Astrocyte of the hippocampus (primary cell): ENCODE measurements at regions not wholly inside any gene's neighbourhood (a gene's known extent, or its start where the extent isn't known, plus 50 kb on each side); places are given as distances from the start of the nearest gene placed in this dataset.

ENCODE experiments used
- DNase-seq: peaks from one replicate; pipeline ENCODE4 v3.0.0; 2011; ENCODE audit warnings: low read depth, low spot score

DNA sequence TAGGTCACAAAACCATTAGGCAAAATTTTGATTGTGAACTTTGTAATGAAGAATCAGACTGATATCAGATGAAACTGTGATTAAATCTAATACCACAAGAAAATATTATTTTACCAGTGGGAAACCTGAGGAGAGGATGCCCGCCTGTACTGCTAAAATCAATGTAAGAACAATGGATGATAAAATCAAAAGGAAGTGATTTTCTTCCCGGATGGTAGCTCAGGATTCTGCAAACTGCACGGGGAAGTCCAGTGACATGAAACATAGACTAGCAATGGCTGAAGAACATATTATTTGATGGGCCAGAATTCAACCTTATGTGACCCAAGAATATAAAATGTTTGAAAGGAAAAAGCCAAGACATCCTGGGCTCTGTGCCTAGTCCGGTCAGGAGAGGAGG is 974.9 kb downstream of the PCDH18 start:
- no peak for DNase-seq

DNA sequence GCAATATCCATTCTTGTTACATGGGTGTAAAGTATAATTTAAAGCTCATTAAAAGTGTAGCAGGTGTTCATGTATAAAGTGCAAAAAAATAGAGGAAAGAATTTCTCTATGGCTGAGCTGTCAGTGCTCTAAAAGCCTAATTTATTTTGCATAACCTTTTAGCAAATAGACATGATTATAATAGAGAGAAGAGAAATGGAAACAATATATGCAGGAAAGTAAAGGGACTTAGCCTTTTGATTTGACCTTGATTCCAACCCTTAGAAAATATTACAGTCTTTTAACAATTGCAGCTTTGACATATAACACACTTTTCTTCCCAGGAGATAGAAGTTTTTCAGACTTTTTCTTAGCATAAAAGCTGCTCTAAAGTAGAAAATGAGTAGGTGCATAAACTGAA is 978.3 kb downstream of the PCDH18 start:
- DNase-seq: no peak

DNA sequence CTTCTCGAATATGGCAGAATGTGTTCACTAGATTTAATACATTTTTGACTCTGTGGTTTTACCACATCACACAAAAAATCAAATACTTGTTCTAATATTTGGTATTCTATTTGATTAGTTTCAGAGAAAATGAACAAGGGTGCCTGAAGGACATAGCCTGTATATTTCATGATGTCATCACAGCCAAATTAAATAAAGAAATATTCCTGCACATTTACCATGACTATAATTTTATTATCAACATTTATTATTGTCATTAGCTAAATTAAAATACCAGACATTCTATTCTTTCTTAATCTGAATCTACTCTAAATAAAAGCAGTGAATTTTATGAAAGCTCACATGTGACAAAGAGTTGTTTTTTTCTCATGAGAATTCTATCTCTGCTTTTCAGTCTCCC is 980.5 kb downstream of the PCDH18 start:
- DNase-seq: no peak

DNA sequence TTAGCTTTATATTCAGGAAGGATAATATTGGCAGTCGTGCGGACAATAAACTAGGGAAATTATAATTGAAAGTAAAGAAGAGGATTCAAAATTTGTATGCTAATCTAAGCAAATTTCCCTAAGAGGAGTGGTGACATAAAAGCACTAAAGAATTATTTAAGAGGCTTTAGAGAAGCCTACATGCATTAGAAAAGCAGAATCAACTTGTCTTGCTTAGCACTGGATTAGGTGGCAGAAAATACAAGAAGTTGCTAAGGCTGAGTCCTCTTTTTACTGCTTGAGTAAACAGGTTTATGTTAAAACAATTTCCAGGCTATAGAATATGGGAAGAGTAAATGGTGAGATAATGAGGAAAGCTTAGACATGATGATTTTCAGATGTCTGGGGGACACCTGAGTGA is 991.5 kb downstream of the PCDH18 start:
- no peak for DNase-seq

DNA sequence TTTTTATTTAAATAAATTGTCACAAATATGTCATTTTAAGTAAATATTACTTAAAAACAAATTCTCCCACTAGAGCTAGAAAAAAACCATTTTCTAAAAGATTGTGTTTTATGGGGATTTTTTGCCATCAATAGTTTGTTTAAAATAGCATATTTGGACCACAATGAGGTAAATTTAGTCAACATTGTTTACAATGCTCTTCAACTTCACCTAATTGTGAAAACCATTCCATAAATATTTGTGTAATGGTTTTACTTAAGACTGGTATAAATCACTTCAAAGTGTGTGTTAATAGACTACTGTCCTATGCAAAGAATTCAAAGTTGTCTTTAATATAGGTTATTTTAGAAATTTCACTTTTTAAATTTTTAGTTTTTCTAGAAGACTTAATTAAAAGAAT is 1004.2 kb downstream of the PCDH18 start:
- DNase-seq: no peak

DNA sequence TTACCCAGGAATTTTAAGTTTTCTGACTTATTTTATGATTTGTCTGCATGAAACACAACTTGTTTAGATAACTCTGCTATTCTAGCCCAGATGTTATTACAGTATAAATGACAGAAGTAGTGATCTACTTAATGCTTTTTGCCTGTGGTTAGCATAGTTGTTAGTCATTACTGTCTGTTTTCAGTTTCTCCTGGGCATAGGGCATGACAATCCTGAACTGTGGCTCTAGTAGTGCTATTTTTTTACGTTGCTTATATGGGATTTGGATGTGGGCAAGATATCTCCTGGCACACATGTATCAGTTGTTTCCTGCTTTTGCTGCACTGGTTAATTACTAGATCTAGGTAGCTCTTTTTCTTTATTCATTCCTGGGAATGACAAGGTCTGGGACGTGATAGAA is 1005.8 kb downstream of the PCDH18 start:
- DNase-seq: peak; percentile 9

DNA sequence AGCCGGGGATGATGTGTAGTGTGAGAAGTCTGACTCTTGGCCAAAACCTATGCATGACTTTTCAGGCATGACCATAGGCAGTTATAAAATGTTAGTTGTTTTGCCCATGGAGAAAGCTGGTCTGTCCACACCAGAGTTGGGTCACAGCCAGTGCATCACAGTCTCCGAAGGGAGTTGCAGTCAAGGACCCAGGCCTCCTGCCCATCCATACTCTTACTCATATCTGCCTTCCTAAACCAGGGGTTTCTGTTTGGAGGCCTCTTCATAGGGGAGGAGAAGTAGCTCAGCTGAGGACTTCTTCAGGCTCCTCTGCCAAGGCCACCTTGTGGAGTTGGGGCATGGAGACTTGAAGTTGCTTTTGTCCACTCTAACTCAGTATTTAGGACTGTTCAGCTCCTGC is 1008.3 kb downstream of the PCDH18 start:
- DNase-seq: no peak

DNA sequence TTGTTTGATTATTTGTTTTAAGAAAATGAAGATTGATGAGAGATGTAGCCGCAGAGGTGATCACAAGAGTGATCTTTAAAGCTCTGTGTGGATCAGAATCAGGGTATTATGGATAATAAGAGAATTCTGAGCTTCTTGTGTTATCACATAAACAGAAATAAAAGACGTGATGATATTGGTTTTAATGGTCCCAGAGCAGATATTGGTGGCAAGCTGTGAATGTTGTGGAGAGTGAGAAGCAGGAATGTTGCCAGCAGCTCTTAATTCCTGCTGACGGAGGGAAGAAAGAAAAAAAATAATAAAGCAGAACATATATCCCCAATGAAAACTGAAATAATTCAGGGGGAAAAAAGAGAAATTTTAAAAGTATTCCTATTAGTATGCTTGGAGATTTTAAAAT is 1015.9 kb downstream of the PCDH18 start:
- DNase-seq: no peak

DNA sequence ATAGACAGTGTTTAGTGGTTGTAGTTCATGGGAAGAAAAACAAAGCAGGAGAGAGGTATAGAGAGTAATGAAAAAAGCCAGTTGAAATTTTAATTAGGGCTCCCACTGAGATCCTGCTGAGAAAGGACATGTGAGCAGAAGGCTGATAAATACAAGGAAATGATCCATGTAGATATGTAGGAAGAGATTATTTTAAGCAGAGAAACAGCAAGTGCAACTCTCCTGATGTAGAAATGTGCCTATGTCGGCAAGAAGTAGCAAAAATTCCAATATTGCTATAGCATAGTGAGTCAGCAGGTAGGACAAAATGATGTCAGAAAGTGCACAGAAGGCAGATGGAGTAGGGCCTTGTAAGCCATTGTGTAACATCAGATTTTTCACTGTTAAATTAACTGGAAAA is 1027.3 kb downstream of the PCDH18 start:
- DNase-seq: no peak

DNA sequence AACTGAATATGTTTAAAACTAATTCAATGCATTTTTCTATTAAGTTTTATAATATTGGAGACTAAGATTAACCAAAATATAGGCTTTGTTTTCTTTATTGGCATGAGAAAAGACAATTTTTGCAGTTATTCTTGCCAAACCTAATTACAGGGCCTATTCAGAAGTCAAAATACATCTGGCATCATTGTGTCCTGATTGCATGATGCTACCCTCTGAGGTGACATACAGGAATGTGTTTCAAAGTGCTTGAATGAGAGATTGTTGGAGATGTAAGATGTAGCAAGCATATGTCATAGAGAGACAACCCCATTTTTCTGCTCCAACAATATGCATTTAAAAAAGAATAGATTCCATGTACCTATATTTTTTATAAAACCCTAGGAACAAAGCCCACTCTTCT is 1036.4 kb downstream of the PCDH18 start:
- DNase-seq: no peak

DNA sequence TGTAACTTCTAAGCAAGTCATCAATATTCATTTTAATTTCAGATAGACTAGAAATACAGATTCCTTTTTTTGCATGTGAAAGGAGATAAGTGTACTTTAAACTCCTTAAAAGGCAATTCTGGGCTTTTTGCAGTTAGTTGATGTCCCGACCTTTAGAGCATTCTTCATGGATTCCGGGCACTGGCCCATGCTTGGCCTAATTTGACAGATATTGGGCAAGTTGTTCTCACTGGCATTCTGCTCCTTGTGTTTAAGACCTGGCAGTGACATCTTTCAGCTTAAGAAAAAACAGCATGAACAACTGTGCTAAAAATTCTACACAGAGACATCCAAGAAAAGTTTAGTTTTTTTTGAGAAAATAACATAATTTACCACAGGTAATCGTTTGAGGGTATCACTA is 1037.2 kb downstream of the PCDH18 start:
- peak; percentile 42 for DNase-seq

DNA sequence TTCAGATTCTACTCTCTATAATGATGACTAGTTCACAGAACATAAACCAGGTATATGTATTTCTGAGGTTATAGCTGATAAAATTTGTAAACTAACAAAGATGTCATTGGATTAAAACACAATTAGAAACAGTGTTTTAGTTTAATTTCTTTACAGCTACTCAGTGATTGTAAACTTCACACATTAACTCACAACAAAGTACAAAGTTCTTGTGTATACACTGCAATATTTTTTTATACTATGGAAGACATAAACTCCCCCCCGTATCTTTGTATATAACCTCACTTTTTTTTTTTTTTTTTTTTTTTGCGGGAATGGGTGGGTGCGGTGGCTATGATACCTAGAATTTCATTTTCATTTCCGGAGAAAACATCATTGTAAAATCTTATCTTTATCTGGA is 1043.2 kb downstream of the PCDH18 start:
- DNase-seq: no peak

DNA sequence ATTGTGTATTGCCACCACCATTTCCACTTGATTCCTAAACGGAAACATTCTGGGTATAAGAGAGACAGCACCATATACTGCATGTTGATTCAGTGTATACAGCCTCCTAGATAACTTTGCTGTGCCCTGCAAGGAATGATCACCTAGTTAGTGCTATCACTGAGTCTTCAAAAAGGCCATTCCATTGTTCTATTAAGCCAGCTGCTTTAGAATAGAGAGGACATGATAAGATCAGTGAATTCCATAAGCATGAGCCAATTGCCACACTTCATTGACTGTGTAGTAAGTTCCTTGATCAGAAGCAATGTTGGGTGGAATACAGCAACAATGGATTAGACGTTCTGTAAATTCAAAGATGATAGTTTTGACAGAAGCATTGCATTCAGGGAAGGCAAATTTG is 1047.3 kb downstream of the PCDH18 start:
- no peak for DNase-seq

DNA sequence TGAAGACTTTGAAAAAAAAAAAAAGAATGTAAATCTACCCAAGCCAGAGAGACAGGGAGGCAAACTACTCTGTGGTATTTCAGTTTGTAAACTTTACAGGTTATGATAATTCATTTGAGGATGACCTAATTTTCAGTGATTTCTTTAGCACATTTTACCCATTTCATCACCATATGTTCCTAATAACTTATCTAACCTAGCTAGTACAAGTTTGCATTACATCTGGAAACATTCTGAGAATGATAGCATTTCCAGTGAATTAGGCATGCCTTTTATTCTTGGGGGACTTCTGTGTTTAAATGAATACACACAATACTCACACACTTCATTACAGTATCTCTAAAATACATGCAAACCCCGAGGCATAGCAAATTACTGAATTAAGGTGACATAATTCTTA is 1055.5 kb downstream of the PCDH18 start:
- DNase-seq: no peak

DNA sequence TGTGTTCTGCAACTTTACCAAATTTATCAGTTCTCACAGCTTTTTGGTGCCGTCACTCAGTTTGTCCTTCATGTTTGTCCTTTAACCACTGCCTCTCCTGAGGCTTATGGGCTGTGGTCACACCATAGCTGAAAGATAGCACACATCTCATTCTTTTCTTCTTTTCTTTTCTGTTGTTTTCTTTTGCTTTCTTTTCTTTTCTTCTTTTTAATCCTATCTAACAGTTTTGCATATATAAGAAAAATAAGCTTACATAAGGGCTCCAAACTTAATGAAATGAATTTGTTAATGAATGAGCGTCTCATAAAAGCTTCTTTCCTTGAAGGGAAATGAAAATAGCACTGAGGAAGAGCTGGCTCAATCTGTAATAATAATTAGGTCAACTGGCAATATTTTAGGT is 1061.2 kb downstream of the PCDH18 start:
- no peak for DNase-seq

DNA sequence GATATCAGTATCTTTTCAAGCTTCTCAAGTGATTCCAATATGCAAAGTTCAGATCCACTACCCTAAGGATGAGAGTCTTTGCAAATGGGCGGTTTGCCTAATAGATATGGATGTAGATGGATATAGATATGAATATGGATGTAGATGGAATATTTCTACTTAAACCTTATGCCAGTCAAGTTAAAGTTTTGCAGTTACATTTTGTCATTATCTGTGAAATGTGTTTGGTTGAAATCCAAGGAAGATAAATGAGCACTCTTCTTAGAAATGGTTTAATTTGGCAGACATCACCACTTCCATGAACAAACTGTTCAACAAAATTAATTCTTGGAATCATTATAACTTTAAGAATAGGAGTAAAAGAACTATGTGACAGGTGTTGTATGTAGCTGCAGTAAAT is 1066.6 kb downstream of the PCDH18 start:
- DNase-seq: no peak

DNA sequence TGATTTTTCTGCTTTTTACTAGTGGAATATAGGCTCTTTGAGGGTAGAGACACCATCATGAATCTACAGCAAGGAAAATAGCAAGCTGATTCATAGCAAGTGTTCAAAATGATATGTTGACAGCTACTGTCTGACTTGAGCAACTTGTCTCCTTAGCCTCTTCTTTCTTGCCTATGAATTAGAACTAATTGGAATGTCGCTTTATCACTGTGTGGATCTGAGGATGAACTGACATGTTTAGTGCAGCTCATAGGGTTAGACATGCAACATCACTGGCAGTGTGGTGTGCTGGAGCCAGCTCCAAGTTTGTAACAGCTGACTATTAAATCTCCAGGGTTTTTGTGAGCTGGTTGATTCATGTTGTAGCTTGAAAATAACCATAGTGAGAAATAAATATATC is 1068.4 kb downstream of the PCDH18 start:
- no peak for DNase-seq

DNA sequence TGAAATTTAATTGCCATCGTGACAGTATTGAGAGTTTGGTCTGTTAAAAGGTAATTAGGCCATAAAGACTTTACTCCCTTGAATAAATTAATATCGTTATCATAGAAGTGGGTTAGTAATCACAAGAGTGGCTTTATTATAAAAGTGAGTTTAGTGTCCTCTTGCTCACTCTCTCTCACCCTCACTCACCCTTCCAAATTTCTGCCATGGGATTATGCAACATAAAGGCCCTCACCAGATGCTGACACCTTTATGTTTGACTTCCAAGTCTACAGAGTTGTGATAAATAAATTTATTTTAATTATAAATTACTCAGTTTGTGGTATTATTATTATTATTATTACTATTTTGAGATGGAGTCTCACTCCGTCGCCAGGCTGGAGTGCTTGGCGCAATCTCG is 1070.8 kb downstream of the PCDH18 start:
- DNase-seq: no peak

DNA sequence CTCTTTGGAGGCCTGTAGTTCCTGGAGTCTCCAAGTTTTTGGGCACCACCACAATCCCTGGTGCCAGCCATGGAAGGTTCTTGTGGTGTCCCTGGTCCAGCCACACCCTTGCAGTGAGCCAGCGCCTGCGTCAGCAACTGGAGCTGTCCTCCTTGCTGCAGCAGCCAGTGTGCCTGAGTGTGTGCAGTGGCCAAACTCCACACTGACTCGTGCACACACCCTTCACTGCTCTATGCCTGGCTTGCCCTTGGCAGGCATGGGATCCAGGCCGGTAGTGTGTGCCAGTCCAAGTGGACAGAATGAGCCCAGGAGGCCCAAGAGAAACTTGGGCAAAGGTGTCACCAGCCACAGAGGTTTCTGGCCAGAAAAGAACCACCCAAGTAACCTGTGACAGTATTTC is 1074.0 kb downstream of the PCDH18 start:
- DNase-seq: no peak

DNA sequence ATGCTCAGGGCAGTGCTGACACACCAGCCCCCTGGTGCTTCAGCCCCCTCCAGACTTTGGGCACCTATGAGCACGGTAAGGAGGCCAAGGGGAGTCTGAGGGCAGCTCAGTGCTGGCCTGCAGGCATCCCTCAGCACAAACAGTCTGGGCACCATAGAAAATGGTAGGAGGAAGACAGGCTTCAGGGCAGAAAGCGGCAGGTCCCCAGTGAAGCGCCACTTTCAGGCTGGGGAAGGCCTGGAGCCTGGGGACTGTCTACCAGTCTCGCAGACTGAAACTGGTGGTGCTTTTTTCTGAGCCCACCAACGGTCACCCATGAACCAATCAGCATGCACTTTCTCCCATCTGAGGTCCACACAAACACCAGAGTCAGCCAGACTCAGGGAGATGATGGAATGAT is 1074.7 kb downstream of the PCDH18 start:
- DNase-seq: no peak

DNA sequence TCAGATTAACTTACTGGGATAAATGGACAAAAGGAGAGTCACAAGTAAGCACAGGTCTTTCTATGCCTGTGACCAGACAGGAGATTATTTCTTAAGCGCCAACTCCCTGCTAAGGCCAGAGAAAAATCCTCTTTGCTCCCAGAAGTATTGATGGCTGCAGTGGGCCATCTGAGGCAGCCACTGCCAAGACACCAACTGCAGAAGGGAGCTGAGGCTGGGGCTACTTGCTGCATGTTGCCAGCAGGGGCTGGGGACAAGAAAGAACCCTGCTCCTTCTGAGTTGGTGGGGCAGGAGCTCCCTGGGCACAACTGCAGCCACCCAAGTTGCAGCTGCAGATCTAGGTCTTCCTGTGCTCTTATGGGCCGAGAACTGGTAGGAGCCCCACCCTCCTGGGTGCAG is 1075.3 kb downstream of the PCDH18 start:
- DNase-seq: no peak

DNA sequence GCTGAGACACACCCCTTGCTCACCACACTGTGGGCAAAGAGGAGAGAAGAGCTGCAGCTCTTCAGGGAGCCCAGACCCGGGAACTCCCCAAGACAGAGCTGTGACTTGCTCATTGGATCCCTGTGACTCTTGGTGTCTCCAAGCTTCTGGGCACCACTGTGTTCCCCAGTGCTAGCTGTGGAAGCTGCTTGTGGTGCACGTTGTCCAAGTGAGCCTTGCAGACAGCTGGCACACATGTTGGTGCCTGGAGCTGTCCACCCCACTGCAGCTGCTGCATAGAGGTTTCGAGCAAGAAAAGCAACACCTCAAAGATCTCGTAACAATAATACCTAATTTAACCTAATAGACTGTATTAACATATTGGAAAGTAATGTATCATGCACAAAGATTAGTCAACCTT is 1089.3 kb downstream of the PCDH18 start:
- no peak for DNase-seq

DNA sequence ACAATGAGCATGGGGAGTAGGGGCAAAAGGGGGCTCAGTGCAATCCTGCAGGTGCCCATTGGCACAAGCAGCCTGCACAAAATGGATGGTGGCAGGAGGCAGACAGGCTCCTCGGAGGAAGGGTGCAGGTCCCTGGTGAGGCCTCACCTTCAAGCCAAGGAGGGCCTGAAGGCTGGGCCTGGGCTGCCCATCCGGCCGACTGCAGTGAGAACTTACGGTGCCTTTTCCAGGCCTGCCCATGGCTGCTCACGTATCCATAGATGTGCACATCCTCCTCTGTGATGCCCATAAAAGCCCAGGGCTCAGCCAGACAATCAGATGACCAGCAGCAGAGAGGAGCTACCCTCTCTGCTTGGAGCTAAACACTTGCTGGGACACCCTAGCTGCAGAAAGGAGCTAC is 1089.8 kb downstream of the PCDH18 start:
- no peak for DNase-seq

DNA sequence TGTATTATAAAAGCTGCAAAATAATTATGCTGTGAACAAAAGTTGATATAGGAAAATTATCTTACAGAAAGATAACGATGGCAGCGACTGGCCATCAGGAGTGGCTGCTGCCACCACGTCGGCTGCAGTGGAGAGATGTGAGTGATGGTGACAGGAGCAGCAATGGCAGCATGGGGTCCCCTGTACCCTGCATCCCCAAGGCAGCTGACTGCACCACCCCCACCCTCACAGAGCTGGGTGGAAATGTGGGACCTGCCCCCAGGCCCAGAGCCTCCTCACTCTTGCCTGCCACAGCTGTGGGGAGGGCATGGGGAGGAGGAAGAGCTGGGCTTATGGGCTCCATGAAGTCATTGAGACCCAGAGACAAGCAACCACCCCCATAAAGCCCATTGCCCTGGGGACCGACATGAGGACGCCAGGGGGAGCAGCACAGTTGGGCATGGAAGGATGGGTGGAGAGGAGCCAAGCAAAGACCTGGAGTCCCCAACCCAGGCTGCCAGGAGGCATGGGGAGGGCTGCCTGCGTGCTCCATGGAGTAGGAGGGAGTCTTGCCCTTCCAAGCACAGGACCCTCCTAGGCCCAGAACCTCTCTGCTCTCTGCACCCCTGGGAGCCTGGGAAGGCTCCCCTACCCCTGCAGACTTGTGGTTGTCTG is 1090.5 kb downstream of the PCDH18 start:
- DNase-seq: no peak
